SHP77 (cell line): ENCODE measurements at regions not wholly inside any gene's neighbourhood (a gene's known extent, or its start where the extent isn't known, plus 50 kb on each side); places are given as distances from the start of the nearest gene placed in this dataset.

Experiments used
- DNase-seq, 2 experiments: peaks; one replicate each; lab custom pipeline; 2025; lab: John Stamatoyannopoulos, UW

GRCh38 chrX:104307341-104307740 is 52.6 kb upstream of the ESX1 start:
- no peak for DNase-seq

- no peak for DNase-seq
These were observed 51.4 kb upstream of the ESX1 start for GRCh38 chrX:104306180-104306579.
